CD4-positive, CD25-positive, alpha-beta regulatory T cell (primary cell): ENCODE measurements at regions not wholly inside any gene's neighbourhood (a gene's known extent, or its start where the extent isn't known, plus 50 kb on each side); places are given as distances from the start of the nearest gene placed in this dataset.
A peak's percentile ranks its signal among the peaks of the same experiment; 100 is the strongest.

Experiments
- ATAC-seq, 2 donors: fragments of 150-1000 bp; cut with Tn5 transposase; one replicate each; pipeline ENCODE4 v1.10.0; 2021; ENCODE audit warnings: low read depth in 2 of 2, moderate number of reproducible peaks in 2 of 2, moderate library complexity in 1 of 2
- DNase-seq, 3 donors: peaks; one replicate each; pipeline versions ENCODE4 v3.0.0 to v3.0.0-alpha.2; 2012 to 2022; ENCODE audit warnings: mixed read lengths in 1 of 3
- H3K27ac ChIP-seq: one replicate; pipeline ENCODE4 v1.7.0; 2013; ENCODE audit warnings: mild to moderate bottlenecking, low read length; ENCODE audit not compliant: insufficient read depth, poor library complexity, severe bottlenecking
- H3K27me3 ChIP-seq: one replicate; pipeline ENCODE4 v1.7.0; 2013; ENCODE audit warnings: low read length; ENCODE audit not compliant: control insufficient read depth, insufficient read depth
- H3K36me3 ChIP-seq: one replicate; pipeline ENCODE4 v1.7.0; 2013; ENCODE audit warnings: mild to moderate bottlenecking, low read length, moderate library complexity; ENCODE audit not compliant: control insufficient read depth, insufficient read depth
- H3K4me1 ChIP-seq: 2 replicates; pipeline ENCODE4 v1.7.0; 2013; ENCODE audit warnings: mild to moderate bottlenecking, low read length; ENCODE audit not compliant: insufficient read depth, control insufficient read depth, poor library complexity, severe bottlenecking
- H3K4me3 ChIP-seq: one replicate; pipeline ENCODE4 v1.7.0; 2013; ENCODE audit warnings: low read depth, mild to moderate bottlenecking, low read length, moderate library complexity
- H3K9me3 ChIP-seq, 2 experiments: 1 replicate in 1 of 2; 2 replicates in 1 of 2; pipeline ENCODE4 v1.7.0; 2013; ENCODE audit warnings: low read length in 2 of 2, mild to moderate bottlenecking in 1 of 2, moderate library complexity in 1 of 2; ENCODE audit not compliant: control insufficient read depth in 2 of 2
- H3K27ac Mint-ChIP-seq, 3 donors: one replicate each; pipeline ENCODE4 v1.8.0; 2020 to 2022; ENCODE audit warnings: mild to moderate bottlenecking in 3 of 3, mixed read lengths in 3 of 3, moderate library complexity in 2 of 3
- H3K27me3 Mint-ChIP-seq: one replicate; pipeline ENCODE4 v1.8.0; 2022; ENCODE audit warnings: mild to moderate bottlenecking, mixed read lengths
- H3K36me3 Mint-ChIP-seq: one replicate; pipeline ENCODE4 v1.8.0; 2020; ENCODE audit warnings: mixed read lengths
- H3K4me1 Mint-ChIP-seq, 4 donors: one replicate each; pipeline ENCODE4 v1.8.0; 2020 to 2022; ENCODE audit warnings: mixed read lengths in 4 of 4, mild to moderate bottlenecking in 1 of 4
- H3K4me3 Mint-ChIP-seq, 4 donors: one replicate each; pipeline ENCODE4 v1.8.0; 2020 to 2022; ENCODE audit warnings: mild to moderate bottlenecking in 4 of 4, mixed read lengths in 4 of 4, moderate library complexity in 3 of 4
- H3K9me3 Mint-ChIP-seq, 7 donors: one replicate each; pipeline ENCODE4 v1.8.0; 2020 to 2022; ENCODE audit warnings: mixed read lengths in 7 of 7, mild to moderate bottlenecking in 3 of 7, moderate library complexity in 2 of 7

DNA sequence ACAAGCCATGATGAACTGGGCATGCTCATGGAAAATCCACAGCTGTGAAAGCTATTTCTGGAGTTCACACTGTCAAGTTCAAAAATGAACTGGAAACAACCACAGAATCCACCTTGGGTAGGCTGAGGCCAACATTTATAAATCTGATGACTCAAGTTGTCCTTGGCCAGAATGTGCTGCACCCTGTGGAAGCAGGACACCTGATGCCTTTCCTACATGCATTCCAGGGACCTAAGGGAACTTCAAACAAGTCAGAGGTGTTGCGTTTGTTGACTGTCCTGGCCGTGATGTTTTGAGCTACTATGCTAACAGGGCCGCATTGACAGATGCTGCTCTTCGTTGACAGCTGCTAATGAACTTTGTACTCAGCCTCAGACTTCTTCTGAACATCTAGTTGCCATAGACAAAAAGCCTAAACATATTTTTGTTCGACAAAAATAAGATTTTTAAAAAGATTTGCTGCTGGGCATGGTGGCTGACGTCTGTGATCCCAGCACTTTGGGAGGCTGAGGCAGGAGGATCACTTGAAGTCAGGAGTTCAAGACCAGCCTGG, 127.9 kb upstream of the SLC45A1 start:
- Mint-ChIP-seq H3K27ac (no peak overlapping the region), H3K27me3 (peaks cover 4% of the 10 kb centered on the region), H3K4me1 (peaks cover 8 to 18% (median 13%) of the 10 kb centered on the region in 4 donors), H3K4me3 (no peak overlapping the region), H3K9me3 (no peaks in the 10 kb centered on the region), H3K36me3 (no peaks in the 10 kb centered on the region)
- Histone ChIP-seq H3K9me3 (no peaks in the 10 kb centered on the region), H3K27ac (no peak overlapping the region), H3K4me1 (peaks cover 10% of the 10 kb centered on the region), H3K27me3 (no peaks in the 10 kb centered on the region), H3K36me3 (no peaks in the 10 kb centered on the region), H3K4me3 (no peak overlapping the region)
- no peak for ATAC-seq
- DNase-seq: no peak

DNA sequence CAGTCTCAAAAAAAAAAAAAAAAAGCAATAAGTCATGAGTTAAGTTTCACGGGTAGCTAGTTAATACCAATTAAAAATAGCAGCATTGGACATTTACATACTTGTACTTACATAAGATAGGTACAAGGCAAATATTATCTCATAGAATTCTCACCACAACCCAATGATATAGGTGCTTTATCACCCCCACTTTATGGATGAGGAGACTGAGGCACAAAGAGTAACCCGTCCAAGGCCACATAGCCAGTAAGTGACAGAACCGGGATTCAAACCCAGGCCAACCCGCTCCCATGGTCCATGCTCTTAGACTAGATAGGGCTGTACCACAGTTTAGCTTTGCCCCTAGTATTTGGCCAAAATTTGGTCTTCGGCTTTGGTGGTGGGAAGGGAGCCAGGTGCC, 132.5 kb upstream of the SLC45A1 start:
- peaks cover 10% of the 10 kb centered on the region for H3K4me1 ChIP-seq
- no peaks in the 10 kb centered on the region for H3K27me3 ChIP-seq
- peaks cover 9 to 21% (median 13%) of the 10 kb centered on the region in 4 donors for H3K4me1 Mint-ChIP-seq
- no peak overlapping the region for H3K27ac Mint-ChIP-seq
- H3K9me3 Mint-ChIP-seq: peaks cover 0 to 1% (median 0%) of the 10 kb centered on the region in 7 donors
- ATAC-seq (no peak), DNase-seq (no peak)
- H3K36me3 ChIP-seq: no peaks in the 10 kb centered on the region
- no peaks in the 10 kb centered on the region for H3K27me3 Mint-ChIP-seq
- no peak overlapping the region for H3K4me3 ChIP-seq
- no peak overlapping the region for H3K27ac ChIP-seq
- no peaks in the 10 kb centered on the region for H3K9me3 ChIP-seq
- no peak overlapping the region for H3K4me3 Mint-ChIP-seq
- no peaks in the 10 kb centered on the region for H3K36me3 Mint-ChIP-seq

DNA sequence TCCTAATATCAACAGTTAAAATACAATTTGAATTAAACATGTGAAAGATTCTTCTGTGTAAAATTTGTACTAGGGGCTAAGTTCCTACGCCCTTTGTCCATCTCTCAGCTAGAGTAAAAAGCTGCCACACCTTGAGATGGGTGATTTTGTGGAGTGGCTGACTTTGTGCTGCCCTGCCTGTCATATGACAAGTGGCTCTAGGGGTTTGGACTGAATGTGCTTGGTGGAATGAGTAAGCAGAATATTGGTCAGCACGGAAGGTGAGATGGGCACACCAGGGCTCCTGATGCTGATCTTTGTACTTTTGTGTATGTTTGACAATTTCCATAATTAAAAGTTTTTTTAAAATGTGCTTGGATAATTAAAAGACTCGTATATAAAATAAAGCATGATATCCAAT, 133.6 kb upstream of the SLC45A1 start:
- Histone ChIP-seq H3K36me3 (no peaks in the 10 kb centered on the region), H3K27ac (no peak overlapping the region), H3K27me3 (no peaks in the 10 kb centered on the region), H3K4me1 (peaks cover 10% of the 10 kb centered on the region), H3K9me3 (peaks cover 3 to 6% of the 10 kb centered on the region in 2 experiments), H3K4me3 (no peak overlapping the region)
- H3K27me3 Mint-ChIP-seq: no peaks in the 10 kb centered on the region
- peaks cover 0 to 7% (median 3%) of the 10 kb centered on the region in 7 donors for H3K9me3 Mint-ChIP-seq
- no peak overlapping the region for H3K4me3 Mint-ChIP-seq
- H3K27ac Mint-ChIP-seq: peak overlapping the region in 1 of 3 donors; percentile 23
- ATAC-seq (no peak), DNase-seq (no peak)
- H3K4me1 Mint-ChIP-seq: peaks cover 9 to 21% (median 13%) of the 10 kb centered on the region in 4 donors
- H3K36me3 Mint-ChIP-seq: peaks cover 2% of the 10 kb centered on the region

DNA sequence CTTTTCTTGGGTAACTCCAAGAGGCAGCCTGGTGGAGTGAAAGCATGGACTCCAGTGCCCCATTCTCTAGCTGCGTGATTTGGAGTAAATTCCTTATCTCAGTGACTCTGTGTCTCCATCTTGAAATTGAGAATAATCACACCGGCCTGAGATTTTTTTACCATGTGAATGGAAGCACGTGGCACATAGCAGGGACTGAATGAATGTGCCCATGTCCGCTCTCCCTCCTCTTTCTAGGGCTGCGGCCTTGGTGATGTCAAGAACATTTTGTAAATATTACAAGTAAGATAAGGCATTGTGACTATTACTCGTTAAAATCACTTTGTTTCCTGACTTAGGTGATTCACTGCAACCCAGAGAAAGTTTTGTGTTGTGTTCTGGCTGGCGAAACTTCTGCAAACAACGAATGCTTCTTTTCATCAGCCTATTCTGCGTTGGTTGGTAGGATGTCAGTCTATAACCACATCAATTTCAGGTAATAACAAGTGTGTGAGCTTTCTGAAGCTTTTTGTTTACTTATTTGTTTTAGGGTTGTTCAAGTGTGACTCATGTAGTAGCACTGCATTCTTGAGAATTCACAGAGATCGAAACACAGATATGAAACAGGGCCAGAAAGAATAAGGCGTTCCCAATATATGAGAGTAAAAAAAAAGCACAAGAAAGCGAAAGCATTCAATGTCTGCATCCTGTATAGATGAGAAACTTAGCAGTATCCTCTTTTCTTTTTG, 135.7 kb upstream of the SLC45A1 start:
- peaks cover 9 to 21% (median 13%) of the 10 kb centered on the region in 4 donors for H3K4me1 Mint-ChIP-seq
- peaks cover 13 to 17% of the 10 kb centered on the region in 2 experiments for H3K9me3 ChIP-seq
- H3K36me3 ChIP-seq: no peaks in the 10 kb centered on the region
- DNase-seq (peak in 2 of 3 donors; percentile 63 to 68), ATAC-seq (peak; percentile 89 to 92)
- peak overlapping the region; percentile 48 for H3K27ac ChIP-seq
- H3K36me3 Mint-ChIP-seq: peaks cover 5% of the 10 kb centered on the region
- H3K27ac Mint-ChIP-seq: peak overlapping the region; percentile 12 to 70 (median 13)
- H3K27me3 ChIP-seq: no peaks in the 10 kb centered on the region
- peaks cover 10% of the 10 kb centered on the region for H3K4me1 ChIP-seq
- H3K4me3 ChIP-seq: peak overlapping the region; percentile 2
- H3K9me3 Mint-ChIP-seq: peaks cover 2 to 17% (median 9%) of the 10 kb centered on the region in 7 donors
- peak overlapping the region; percentile 7 to 46 (median 26) for H3K4me3 Mint-ChIP-seq
- no peaks in the 10 kb centered on the region for H3K27me3 Mint-ChIP-seq

DNA sequence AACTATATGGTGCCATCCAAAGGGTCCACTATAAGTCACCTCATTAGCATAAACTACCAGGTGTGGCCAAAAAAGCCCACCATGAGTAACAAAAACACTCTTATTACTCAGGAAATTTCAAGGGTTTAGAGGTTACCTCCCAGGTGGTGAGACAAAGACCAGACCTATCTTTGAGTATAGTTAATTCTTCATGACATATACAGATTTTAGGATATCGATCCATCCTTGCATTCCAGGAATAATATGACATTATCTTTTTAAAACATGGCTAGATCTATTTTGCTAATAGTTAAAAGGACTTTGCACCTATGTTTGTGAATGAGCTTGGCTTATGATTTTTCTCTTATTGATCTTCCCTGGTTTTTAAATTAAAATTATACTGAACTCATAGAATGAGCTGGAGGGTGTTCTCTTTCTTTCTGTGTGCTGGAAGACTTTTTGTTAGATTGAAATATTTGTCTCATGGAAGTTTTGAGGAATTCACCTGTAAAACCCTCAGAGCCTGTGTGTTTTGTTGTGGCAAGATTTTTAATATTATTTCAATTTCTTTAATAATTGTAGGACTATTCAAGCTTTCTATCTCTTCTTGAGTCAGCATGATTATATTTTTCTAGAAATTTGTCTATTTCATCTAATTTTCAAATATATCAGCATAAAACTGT, 138.7 kb upstream of the SLC45A1 start:
- no peak overlapping the region for H3K4me3 ChIP-seq
- Mint-ChIP-seq H3K4me1 (peaks cover 9 to 21% (median 13%) of the 10 kb centered on the region in 4 donors), H3K36me3 (peaks cover 5% of the 10 kb centered on the region), H3K4me3 (no peak overlapping the region), H3K9me3 (peaks cover 2 to 17% (median 9%) of the 10 kb centered on the region in 7 donors), H3K27me3 (peaks cover 5% of the 10 kb centered on the region), H3K27ac (no peak overlapping the region)
- H3K27me3 ChIP-seq: no peaks in the 10 kb centered on the region
- H3K4me1 ChIP-seq: peaks cover 10% of the 10 kb centered on the region
- H3K27ac ChIP-seq: no peak overlapping the region
- H3K9me3 ChIP-seq: peaks cover 13 to 17% of the 10 kb centered on the region in 2 experiments
- DNase-seq: no peak
- H3K36me3 ChIP-seq: no peaks in the 10 kb centered on the region
- ATAC-seq: no peak

DNA sequence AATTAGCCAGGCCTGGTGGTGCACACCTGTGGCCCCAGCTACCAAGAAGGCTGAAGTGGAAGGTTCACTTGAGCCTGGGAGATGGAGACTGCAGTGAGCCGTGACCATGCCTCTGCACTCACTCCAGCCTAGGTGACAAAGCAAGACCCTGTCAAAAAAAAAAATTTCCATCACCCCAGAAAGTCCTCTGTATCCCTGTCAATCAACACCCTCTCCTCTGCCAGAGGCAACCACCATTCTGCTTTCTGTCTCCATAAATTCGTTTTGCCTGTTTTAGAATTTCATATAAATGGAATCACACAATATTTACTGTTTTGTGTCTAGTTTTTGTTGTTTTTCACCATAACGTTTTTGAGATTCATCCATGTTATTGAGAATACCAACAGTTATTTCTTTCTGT, 141.6 kb upstream of the SLC45A1 start:
- Mint-ChIP-seq H3K4me1 (peaks cover 0 to 9% (median 2%) of the 10 kb centered on the region in 4 donors), H3K27me3 (peaks cover 5% of the 10 kb centered on the region), H3K36me3 (peaks cover 9% of the 10 kb centered on the region), H3K4me3 (no peak overlapping the region), H3K9me3 (peaks cover 2 to 17% (median 9%) of the 10 kb centered on the region in 7 donors), H3K27ac (no peak overlapping the region)
- Histone ChIP-seq H3K9me3 (peaks cover 13 to 17% of the 10 kb centered on the region in 2 experiments), H3K27me3 (no peaks in the 10 kb centered on the region), H3K4me1 (no peaks in the 10 kb centered on the region), H3K27ac (no peak overlapping the region), H3K36me3 (no peaks in the 10 kb centered on the region), H3K4me3 (no peak overlapping the region)
- ATAC-seq (no peak), DNase-seq (no peak)

DNA sequence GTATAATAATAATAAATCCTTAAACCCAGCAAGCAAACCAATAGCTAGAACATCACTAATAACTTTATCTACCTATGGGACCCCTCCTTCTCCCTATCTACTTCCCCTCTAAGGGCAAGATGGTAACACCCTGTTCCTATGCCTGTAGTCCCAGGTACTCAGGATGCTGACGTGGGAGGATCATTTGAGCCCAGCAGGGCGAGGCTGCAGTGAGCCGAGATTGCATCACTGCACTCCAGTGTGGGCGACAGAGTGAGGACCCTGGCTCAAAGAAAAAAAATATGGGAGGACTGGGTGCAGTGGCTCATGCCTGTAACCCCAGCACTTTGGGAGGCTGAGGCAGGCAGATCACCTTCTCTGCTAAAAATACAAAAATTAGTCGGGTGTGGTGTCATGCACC, 143.1 kb upstream of the SLC45A1 start:
- H3K9me3 Mint-ChIP-seq: peaks cover 2 to 14% (median 9%) of the 10 kb centered on the region in 7 donors
- peaks cover 5% of the 10 kb centered on the region for H3K27me3 Mint-ChIP-seq
- Histone ChIP-seq H3K27me3 (no peaks in the 10 kb centered on the region), H3K36me3 (no peaks in the 10 kb centered on the region), H3K4me1 (peaks cover 8% of the 10 kb centered on the region), H3K4me3 (no peak overlapping the region), H3K9me3 (peaks cover 13 to 15% of the 10 kb centered on the region in 2 experiments), H3K27ac (no peak overlapping the region)
- peak overlapping the region in 1 of 3 donors; percentile 76 for H3K27ac Mint-ChIP-seq
- H3K4me1 Mint-ChIP-seq: peaks cover 3 to 20% (median 9%) of the 10 kb centered on the region in 4 donors
- ATAC-seq: no peak
- H3K36me3 Mint-ChIP-seq: peaks cover 9% of the 10 kb centered on the region
- no peak for DNase-seq
- no peak overlapping the region for H3K4me3 Mint-ChIP-seq
